ENCODE measurements at regions not wholly inside any gene's neighbourhood (a gene's known extent, or its start where the extent isn't known, plus 50 kb on each side); places are given as distances from the start of the nearest gene placed in this dataset.
"Not testable (repeated sequence)": the region's sequence is repeated elsewhere in the genome, so short reads cannot be mapped to it uniquely, and the experiment has no call there.

GRCh38 chr11:121936781-121937447 is 179.1 kb downstream of the BLID start:
- DNase-seq: no peak

DNA sequence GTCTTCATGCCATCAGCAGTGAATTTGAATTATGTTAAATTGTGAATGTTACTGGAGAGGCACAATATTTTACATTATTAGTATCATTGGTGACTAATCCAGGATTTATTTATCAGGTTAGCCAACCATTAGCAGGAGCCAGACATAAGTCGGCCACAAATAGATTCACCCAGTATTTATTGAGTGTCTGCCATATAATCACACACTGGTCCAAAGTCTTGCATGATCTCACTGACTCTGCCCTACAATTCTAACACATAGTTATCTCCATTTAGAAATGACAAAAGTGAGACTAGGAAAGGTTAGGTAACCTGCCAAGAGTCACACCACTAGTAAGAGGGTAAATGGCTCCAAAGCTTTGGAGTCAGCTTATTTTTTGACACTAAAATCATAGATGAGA is 179.6 kb downstream of the BLID start:
- DNase-seq: no peak

- DNase-seq: no peak
Measured at GRCh38 chr11:121933694-121934093, 182.3 kb downstream of the BLID start.

DNA sequence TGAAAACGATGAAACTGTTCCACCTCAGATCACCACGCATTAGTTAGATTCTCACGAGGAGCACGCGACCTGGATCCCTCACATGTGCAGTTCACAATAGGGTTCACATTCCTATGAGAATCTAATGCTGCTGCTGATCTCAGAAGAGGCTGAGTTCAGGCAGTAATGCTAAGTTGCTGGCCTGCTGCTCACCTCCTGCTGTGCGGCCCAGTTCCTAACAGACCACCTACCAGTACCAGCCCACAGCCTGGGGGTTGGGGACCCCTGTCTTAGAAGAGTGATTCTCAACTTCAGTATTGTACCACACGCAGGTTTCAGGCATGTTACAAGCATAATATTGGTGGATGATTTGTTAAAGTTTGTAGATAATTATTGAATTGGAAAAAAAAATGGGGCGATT is 182.7 kb downstream of the BLID start:
- no peak for DNase-seq

GRCh38 chr11:121932646-121933185 is 183.3 kb downstream of the BLID start:
- DNase-seq: no peak

DNA sequence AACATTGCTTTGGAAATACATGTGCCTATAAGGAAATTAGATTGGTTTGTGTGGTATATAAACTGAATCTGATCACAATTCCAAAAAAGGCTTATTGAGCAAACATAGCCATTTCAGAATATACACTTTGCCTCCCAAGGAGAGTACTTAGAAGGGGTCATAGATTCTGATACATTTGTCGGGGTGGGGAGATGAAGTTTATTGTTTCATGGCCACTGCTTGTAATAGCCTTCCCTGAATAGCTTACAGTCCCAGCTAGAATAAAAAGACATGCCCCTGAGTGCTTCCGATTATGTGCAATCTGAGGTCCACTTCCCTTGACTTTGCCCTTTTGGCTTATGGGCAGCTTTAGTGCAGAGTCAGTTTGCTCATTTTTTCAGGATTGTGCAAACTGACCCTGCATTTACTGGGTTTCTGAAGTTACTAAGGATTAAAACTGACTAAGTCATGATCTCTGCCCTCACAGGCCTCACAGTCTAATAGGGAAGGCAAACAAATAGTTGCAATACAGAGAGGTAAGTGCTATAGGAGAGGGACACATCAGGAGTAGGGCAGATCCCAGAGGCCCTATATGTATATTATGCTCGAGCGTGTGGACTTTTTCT is 184.2 kb downstream of the BLID start:
- DNase-seq: no peak

DNA sequence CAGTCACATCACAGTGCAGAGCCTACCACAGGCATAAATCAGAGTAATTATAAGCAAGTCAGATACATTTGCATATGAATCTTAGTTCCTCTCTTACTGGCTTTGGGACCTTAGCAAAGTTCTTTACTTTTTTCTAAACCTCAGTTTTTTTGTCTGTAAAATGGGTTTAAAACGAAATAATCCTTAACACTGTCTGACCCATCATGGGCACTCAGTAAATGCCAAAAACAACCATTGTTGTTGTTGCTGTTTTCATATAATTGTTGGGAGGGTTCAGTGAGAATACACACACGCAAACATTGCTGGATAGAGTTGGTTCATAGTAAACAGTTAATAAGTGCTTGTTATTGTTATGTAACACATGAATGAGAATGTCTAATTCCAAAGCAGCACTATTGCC is 184.9 kb downstream of the BLID start:
- no peak for DNase-seq

GRCh38 chr11:121930004-121930965 is 185.7 kb downstream of the BLID start:
- no peak for DNase-seq

DNA sequence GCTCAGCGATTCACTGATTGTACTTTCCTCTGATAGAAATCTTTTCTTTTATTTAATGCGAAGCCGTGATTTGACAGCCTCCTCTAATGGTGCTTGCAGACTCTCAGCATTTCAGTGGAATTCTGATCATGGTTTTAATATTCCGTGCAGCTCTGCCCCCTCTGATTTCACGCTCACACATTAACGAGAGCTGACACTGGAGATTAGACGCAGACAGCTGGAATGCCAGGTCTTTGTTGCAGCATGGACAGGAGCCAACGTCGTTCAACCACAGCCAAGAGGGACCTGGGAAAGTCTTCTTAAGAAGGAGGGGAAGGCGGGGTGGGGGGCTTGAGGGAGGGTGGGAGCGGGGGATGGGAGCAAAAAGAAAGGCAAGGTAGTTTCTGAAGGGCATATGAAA is 186.4 kb downstream of the BLID start:
- no peak for DNase-seq

GRCh38 chr11:121928597-121929580 is 187.1 kb downstream of the BLID start:
- no peak for DNase-seq

GRCh38 chr11:121927789-121928188 is 188.2 kb downstream of the BLID start:
- no peak for DNase-seq

DNA sequence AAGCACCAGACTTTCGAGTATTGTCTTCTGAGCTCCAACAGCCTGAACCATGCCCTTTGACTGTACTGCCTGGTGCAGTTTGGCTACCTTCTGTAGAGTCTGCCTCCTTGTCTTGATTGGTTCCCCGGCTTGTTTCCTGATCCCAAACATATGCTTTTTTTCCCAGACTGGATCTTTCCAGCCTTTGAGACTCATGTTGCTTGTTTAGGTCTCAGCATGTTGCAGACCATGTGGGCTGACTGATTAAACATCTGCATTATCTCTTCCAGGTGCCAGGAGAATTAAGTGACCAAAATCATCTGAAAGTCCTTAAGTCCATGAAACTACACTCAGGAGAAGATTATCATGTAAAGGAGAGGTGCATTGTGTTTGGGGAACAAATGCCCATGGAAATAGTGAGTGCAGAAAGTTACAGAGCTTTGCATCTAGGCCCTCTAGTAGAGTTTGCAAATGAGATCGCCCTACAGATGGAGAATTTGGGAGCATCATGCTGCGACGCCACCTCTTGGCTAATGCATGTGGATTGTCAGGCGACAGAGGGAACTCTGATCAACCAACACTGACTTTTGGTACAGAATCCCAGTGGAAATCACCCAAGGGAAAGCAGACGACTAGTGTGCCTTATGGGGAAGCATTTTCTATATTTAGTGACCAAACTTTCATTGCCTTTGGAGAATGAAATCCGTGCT is 188.8 kb downstream of the BLID start:
- no peak for DNase-seq

DNA sequence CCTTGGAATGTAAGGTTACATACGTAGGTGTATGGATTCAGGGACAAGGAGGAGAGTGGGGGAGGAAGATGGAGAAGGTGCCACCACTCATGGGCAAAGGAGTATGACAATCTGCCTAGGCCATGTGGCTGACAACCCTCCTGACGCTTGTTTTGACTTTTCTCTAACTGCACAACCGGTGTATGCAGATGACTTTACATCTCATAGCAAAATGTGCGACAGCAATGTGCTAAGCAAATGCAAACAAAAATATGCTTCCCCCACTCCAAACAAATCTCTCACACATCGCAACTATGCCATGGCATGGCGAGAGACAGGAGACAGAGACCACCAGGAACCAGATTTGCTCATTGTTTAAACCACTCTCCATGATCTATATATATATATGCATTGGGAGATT is 191.8 kb downstream of the BLID start:
- DNase-seq: no peak

- no peak for DNase-seq
Measured at GRCh38 chr11:121917482-121917881, 198.5 kb downstream of the BLID start.

DNA sequence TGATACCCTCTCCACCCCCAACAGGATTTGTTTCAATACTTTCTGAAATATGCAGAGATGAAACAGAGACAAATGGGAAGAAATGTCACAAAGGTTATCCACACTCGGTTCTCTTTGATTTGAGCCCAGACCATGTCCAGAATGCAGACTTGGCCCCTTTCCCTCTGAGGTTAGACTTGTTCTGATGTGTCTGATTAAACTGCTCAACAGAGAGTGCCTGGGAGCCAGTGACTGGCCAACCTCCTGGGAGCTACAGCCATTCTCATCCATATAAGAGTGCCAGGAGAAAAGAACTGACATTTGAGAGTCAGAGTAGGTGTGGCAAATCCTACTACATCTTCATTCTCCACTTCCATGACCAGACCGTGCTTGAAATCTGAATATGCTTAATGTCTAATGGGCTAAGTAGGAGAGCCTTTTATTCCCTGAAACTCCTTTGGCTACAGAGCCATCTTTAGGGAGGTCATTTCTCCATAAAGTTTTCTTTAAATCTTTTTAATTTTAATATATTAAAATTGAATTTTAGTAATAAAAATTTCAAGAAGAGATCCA is 201.4 kb downstream of the BLID start:
- no peak for DNase-seq

GRCh38 chr11:121909596-121909995 is 206.4 kb downstream of the BLID start:
- no peak for DNase-seq

DNA sequence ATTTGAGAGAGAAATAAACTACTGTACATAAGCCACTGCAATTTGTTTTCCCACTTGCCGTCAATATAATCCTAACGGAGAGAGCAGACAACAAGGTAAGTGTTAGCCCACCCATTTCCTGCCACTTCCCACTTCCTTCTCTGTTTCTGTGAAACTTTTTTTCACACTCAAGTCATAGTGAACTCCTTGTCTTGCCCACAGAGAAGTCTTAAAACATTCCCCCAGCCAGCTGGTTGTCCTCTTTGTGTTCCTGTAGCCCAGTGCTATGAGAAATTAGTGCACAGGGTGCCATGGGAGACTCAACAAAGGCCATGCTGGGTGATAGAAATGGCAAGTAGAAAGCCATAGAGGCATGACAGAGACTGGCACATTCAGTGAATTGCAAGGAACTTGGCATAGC is 208.6 kb downstream of the BLID start:
- DNase-seq: no peak

GRCh38 chr11:121904148-121904547 is 211.9 kb downstream of the BLID start:
- no peak for DNase-seq

DNA sequence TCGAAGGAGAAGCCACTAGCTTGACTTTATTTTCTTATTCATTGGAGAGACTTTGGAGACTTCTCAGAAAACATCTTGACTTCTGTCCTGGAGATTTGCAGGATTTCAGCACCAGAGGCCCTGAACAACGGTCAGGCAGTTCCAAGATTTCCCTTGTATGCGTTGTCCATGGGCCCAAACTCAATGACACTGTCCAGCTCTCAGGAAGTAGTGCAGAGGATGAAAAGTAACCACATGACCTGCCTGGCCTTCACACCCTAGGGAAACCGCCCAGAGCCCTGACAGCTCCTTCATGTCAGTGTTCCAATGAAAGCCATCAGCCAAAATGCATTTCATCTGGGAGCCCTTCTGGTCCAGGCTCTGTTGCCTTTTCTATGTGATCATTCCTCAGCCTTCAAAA is 214.1 kb downstream of the BLID start:
- DNase-seq: no peak

DNA sequence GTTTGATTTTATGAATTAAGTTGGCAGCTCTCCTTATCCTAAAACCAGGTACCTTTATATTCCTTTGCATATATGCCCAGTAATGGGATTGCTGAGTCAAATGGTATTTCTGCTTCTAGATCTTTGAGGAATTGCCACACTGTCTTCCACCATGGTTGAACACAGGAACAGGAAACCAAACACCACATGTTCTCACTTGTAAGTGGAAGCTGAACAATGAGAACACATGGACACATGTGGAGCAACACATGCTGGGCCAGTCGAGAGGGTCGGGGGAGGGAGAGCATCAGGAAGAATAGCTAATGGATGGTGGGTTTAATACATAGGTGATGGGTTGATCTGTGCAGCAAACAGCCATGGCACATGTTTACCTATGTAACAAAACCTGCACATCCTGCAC is 214.6 kb downstream of the BLID start:
- DNase-seq: not testable (repeated sequence)

- DNase-seq: no peak
Measured at GRCh38 chr11:121899520-121899919, 216.5 kb downstream of the BLID start.

All from NK-92 treated with Interleukin-12 subunit alpha and Interleukin-12 subunit beta, amount 100 ng/mL, for 24 hours (cell line).